SH-SY5Y (cell line): ENCODE measurements at regions not wholly inside any gene's neighbourhood (a gene's known extent, or its start where the extent isn't known, plus 50 kb on each side); places are given as distances from the start of the nearest gene placed in this dataset.

ENCODE experiments used
- GATA2 ChIP-seq: IDR thresholded peaks from 2 replicates; pipeline ENCODE4 v1.6.1; 2011; ENCODE audit warnings: mild to moderate bottlenecking, low read depth, low read length
- GATA3 ChIP-seq: IDR thresholded peaks from 2 replicates; pipeline ENCODE4 v1.6.1; 2011; ENCODE audit warnings: low read depth, mild to moderate bottlenecking, low read length, moderate library complexity

DNA sequence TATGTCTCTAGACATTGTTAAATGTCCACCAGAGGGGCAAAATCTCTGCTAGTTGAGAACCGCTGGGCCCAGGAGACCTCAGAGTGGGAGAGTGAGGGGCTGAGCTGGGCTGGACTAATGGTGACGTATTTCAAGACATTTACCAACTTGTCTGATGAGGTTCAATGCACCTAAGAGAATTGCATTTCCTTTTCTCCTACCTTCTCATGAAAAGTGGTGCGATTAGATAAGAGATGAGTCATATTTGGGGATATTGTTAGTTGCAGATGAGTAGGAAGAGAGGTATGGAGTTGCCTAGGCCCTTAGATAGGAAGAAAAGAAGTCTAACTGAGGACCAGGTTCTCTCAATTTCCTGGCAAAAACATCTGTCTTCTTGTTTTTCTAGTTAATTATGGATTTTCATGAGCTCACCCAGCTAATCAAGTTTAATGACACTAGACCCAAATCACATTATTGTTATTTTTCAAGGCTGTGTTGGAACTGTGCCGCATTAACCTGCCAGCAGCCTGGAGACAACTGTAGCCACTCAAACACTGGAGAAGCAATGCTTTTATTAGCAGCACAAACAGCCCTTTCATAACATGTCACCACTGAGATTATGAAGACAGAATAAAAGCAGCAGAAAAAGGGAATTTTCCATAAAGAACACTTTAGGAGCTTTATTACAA, 144.2 kb downstream of the PDCD6IP start:
- TF ChIP-seq GATA2, result no peak
- TF ChIP-seq GATA3, result no peak
